ENCODE measurements at regions not wholly inside any gene's neighbourhood (a gene's known extent, or its start where the extent isn't known, plus 50 kb on each side); places are given as distances from the start of the nearest gene placed in this dataset.
"Not testable (repeated sequence)": the region's sequence is repeated elsewhere in the genome, so short reads cannot be mapped to it uniquely, and the experiment has no call there.

DNA sequence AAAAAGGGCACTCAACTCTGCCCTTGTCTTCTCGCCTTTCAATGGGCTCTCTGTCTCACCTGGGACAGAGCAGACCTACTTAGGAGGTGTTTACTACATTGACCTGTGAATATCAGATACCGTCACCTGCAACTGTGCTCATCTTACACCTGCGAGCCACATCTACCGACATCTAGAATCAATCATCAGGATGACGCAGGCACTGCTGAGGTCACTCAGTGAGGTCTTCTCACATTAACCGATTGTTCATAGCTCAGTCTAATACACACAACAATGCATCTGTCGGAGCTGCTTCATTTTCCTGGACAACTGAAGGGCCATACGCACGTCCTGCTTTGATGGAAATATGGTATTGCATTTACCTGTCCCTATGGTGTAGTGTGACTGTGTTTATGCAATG lies 211.9 kb downstream of the FGF9 start:
- no peak for DNase-seq (ENCODE audit: low spot score)

GRCh38 chr13:21883713-21884112 lies 212.8 kb downstream of the FGF9 start:
- no peak for DNase-seq (ENCODE audit: low spot score)

- no peak for DNase-seq (ENCODE audit: low spot score)
Observed at GRCh38 chr13:21884299-21884909, 213.5 kb downstream of the FGF9 start.

- DNase-seq (ENCODE audit: low spot score) = no peak
Observed at GRCh38 chr13:21884965-21885567, 214.2 kb downstream of the FGF9 start.

GRCh38 chr13:21885714-21886224 lies 214.9 kb downstream of the FGF9 start:
- DNase-seq (ENCODE audit: low spot score) = no peak

GRCh38 chr13:21889651-21890050 lies 218.8 kb downstream of the FGF9 start:
- no peak for DNase-seq (ENCODE audit: low spot score)

DNA sequence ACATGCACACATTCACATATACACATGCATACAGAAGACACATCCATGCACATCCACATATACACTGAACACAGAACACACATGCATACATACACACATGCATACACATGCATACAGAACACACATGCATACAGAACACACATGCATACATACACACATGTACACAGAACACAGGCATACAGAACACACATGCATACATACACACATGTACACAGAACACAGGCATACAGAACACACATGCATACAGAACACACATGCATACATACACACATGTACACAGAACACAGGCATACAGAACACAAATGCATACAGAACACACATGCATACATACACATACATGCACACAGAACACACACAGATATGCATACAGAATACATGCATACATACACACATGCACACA lies 219.3 kb downstream of the FGF9 start:
- DNase-seq (ENCODE audit: low spot score) = not testable (repeated sequence)

DNA sequence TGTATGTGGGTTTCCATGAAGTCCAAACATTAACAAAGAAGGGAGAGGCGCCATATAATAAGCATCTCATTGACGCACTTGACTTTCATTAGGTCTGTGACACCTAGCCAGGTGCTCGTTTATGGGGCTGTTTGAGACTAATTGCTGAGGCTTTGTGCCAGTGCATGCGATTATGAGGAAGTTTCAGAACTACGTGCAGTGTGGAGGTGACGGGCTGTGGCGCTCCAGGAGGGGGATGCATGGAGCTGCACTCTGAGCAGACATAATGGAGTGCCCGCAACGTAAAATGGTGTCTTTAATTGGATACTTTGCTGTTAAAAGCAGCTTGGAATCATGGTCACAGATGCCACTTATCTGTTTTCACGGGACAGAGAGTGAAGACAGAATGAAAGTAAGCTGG lies 223.2 kb downstream of the FGF9 start:
- DNase-seq (ENCODE audit: low spot score) = no peak

- DNase-seq (ENCODE audit: low spot score) = no peak
Observed at GRCh38 chr13:21894703-21895699, 224.1 kb downstream of the FGF9 start.

GRCh38 chr13:21895779-21896178 lies 224.9 kb downstream of the FGF9 start:
- no peak for DNase-seq (ENCODE audit: low spot score)

GRCh38 chr13:21897161-21897560 lies 226.3 kb downstream of the FGF9 start:
- no peak for DNase-seq (ENCODE audit: low spot score)

DNA sequence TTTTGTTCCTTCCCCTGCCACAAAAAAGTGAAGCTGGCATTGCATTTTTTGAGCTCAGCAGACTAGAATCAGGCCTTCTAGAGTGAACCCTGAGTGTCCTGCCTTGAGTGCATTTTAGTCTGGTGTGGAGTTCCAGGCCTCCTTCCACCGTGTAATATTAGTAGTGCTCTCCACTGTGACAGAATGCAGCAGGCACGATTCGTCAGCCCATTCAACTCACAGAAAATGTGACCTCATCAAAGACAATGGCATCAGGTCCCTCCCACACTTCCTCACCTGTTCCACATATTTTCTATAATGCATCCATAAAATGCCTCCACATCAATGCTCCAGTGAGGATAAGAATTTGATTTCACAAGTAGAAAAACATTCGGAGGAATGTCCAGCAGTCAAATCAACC lies 227.6 kb downstream of the FGF9 start:
- DNase-seq (ENCODE audit: low spot score) = no peak

- no peak for DNase-seq (ENCODE audit: low spot score)
Observed at GRCh38 chr13:21898945-21899344, 228.1 kb downstream of the FGF9 start.

GRCh38 chr13:21901336-21901735 lies 230.5 kb downstream of the FGF9 start:
- no peak for DNase-seq (ENCODE audit: low spot score)

DNA sequence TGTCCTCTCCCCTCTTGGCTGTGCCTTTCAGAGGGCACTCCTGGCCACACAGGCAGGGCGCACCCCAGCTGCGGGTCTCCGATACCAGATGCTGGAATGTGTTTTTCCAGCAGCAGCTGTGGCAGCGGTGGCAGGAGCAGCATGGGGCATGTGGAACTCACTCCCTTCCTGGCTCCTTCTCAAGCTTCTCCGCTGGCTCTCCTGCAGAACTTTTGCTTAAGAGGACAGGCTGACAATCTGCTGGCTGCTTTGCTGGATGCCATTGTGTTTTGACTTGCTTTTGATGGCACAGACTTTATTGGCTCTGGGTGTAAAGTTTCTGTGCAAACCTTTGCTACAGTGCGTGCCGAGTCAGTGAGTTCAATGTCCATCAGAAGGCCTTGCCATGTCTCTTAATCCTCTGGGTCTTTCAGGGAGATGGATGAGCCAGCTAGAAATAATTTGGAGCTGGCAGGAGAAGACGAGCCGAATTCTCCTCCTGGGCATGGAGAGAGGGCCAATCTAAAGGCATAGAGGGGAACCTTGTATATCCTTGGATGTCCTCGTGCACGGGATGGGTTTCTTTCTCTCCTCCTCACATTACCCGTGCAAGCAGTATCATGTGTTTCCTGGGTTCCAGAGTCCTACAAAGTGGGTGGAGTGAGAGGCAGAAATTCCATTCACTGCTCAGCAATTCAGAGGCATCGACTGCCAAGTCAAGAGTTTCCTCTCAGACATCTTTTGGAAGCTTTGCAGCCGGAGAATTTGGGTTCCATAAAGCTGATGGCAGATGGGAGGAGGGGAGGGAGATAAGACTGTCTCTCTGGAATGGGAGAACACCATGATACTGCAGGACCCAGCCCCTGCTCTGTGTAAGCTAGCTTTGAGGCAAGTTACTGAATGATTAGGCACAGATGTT lies 231.2 kb downstream of the FGF9 start:
- no peak for DNase-seq (ENCODE audit: low spot score)

DNA sequence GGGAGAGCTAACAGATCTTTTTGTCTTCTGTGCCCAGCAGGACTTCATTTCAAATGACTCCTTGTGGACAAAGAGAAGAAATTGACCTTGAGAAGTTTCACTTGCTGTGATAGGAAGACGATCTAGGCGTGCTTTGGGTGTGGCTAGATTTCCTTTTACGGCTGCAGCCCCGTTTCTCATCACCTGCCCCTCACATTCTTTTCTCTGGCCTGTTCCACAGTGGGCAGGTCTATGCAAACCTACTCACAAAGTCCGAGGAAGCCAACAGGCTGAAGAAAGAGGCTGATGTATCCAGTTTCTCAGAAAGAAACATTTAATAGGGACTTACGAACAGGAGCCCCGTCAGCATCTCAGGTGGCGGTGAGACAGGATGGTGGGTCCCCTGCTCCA lies 231.8 kb downstream of the FGF9 start:
- no peak for DNase-seq (ENCODE audit: low spot score)

DNA sequence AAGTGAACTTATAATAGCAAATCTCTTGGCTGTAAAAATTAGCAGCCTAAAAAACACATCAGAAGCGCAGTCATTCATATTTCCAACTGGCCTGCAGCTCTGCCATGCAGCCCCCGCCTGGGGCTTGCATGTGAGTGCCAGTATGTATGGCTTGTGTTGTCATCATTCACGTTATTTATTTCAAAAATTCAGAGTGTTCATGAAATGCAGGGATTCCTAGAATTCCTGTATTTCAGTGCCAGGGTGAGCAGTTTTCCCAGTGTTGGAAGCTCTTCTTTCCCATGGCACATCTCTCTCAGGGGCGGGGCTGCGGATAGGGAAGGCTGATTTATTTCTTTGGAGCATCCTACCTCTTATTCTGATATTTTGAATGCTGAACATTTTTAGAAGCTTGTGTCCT lies 234.6 kb downstream of the FGF9 start:
- no peak for DNase-seq (ENCODE audit: low spot score)

GRCh38 chr13:21909331-21909730 lies 238.5 kb downstream of the FGF9 start:
- DNase-seq (ENCODE audit: low spot score) = no peak

DNA sequence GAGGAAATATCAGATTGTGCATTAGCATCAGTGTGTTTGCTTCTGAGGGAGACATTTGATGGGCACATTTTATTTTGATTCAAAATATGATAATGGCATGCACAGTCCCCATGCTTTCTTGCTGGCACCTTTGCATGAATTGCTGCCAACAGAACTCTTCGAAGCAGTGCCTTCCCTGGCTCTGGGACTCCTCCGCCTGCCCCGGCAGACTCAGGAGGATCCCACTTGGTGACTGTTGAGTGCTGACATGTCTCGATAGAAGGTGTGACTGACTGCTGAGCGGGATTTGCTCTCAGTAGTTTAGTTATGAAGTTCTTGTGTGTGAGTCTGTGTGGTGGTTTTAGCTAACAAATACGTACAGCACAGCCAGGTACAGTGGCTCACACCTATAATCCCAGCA lies 239.7 kb downstream of the FGF9 start:
- no peak for DNase-seq (ENCODE audit: low spot score)

DNA sequence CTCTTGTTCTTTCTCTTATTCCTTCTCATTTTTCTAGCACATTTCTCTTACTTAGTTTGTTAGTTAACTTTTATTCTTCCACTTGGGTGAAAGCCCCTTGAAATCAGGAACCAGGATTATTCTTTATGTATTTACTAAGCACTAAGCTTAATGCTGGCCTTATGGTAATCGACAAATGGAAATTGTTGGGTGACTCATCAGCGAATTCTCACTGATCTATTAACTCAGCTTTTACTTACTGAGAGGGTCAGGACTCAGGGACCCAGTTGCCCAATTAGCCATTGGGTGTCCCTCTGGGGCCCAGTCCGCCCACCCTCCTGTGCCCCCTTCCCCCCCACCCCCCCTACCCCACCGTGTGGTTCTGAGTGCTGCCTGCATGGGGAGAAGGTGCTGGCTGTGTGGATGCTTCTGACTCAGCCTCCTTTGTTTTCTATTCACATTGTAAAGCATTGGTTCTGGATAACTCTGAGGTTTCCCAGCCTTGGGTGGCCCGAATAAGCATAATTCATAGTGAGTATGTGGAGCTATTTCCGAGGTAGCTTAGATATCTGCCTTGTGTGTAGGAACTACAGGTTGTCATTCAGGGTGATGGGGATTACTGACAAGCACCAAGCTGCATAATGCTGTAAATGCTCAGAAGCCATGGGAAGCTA lies 240.9 kb downstream of the FGF9 start:
- DNase-seq (ENCODE audit: low spot score) = no peak

DNA sequence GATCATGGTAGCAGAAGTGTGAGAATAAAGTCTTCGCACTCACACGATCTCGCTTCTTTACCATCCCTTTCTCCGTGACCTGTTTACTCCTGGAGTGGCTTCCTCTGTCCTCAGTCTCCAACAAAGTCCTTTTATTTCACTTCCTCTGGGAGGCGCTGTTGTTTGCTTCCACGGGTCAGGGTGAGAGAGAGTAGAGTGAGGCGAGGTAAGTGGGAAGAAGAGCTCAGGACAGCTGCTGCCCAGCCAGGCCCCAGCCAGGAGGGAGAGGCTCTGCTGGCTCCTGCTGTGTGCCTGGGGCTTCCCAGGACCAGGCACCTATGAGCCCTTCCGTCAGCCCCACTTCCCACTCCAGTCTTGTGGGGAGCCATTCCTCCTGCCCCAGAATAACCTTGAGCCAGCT lies 242.1 kb downstream of the FGF9 start:
- no peak for DNase-seq (ENCODE audit: low spot score)

Measured in pons (tissue), 1 donor.